T-cell (primary cell): ENCODE measurements at regions not wholly inside any gene's neighbourhood (a gene's known extent, or its start where the extent isn't known, plus 50 kb on each side); places are given as distances from the start of the nearest gene placed in this dataset.

ENCODE experiments used
- ATAC-seq, 4 experiments: fragments of 200-7000 bp in 3 of 4; fragments of 150-1000 bp in 1 of 4; cut with Tn5 transposase; replicated peaks in 1 of 4; 1 replicate in 3 of 4; 2 replicates in 1 of 4; pipeline ENCODE4 v1.10.0; 2021; ENCODE audit warnings: moderate library complexity in 3 of 4, mild to moderate bottlenecking in 2 of 4, moderate number of reproducible peaks in 1 of 4
- CTCF ChIA-PET, 2 donors: fragments of 300-600 bp; sonication (Branson Sonifier 250); formaldehyde crosslinking; loops; one replicate each; lab custom pipeline; 2022; ENCODE audit warnings: antibody characterized with exemption in 2 of 2; lab: Charles Lee
- POLR2A ChIA-PET, 2 donors: fragments of 300-600 bp; sonication (Branson Sonifier 250); formaldehyde crosslinking; loops; one replicate each; lab custom pipeline; 2022; ENCODE audit warnings: antibody characterized with exemption in 2 of 2; lab: Charles Lee
- DNase-seq, 35 experiments: peaks; one replicate each; pipeline versions ENCODE4 v3.0.0 to v3.0.0-alpha.2; 2013 to 2023
- H3K27ac ChIP-seq: one replicate; pipeline ENCODE4 v1.5.1; 2013; ENCODE audit warnings: low read length
- H3K27me3 ChIP-seq, 2 experiments: replicated peaks in 1 of 2; 1 replicate in 1 of 2; 2 replicates in 1 of 2; pipeline versions ENCODE4 v1.6.1 to v1.7.0; 2013; ENCODE audit warnings: low read length in 1 of 2, mixed read lengths in 1 of 2; ENCODE audit not compliant: control insufficient read depth in 2 of 2, insufficient read depth in 2 of 2; ENCODE audit errors: extremely low read depth in 1 of 2
- H3K36me3 ChIP-seq, 2 donors: 1 replicate in 1 of 2; 2 replicates in 1 of 2; pipeline versions ENCODE4 v1.6.1 to v1.7.0; 2013; ENCODE audit warnings: low read length in 1 of 2; ENCODE audit not compliant: control insufficient read depth in 2 of 2, insufficient read depth in 1 of 2; ENCODE audit errors: extremely low read depth in 1 of 2
- H3K4me1 ChIP-seq, 2 experiments: 1 replicate in 1 of 2; 2 replicates in 1 of 2; pipeline versions ENCODE4 v1.6.1 to v1.7.0; 2013; ENCODE audit warnings: low read length in 2 of 2, mixed read lengths in 1 of 2; ENCODE audit not compliant: insufficient read depth in 2 of 2, control insufficient read depth in 1 of 2; ENCODE audit errors: extremely low read depth in 1 of 2
- H3K4me3 ChIP-seq, 2 donors: 1 replicate in 1 of 2; 2 replicates in 1 of 2; pipeline versions ENCODE4 v1.5.1 to v1.7.0; 2013; ENCODE audit warnings: mild to moderate bottlenecking in 2 of 2, low read length in 1 of 2, moderate library complexity in 1 of 2; ENCODE audit not compliant: control insufficient read depth in 1 of 2; ENCODE audit errors: extremely low read depth in 1 of 2
- H3K9me3 ChIP-seq: 2 replicates; pipeline ENCODE4 v1.7.0; 2013
- H3K27ac Mint-ChIP-seq, 2 donors: one replicate each; pipeline ENCODE4 v1.8.0; 2020 to 2021; ENCODE audit warnings: mild to moderate bottlenecking in 2 of 2, mixed read lengths in 2 of 2
- H3K27me3 Mint-ChIP-seq, 2 donors: one replicate each; pipeline ENCODE4 v1.8.0; 2021 to 2022; ENCODE audit warnings: mixed read lengths in 2 of 2
- H3K36me3 Mint-ChIP-seq: one replicate; pipeline ENCODE4 v1.8.0; 2021; ENCODE audit warnings: mixed read lengths
- H3K4me1 Mint-ChIP-seq, 3 donors: one replicate each; pipeline ENCODE4 v1.8.0; 2020 to 2022; ENCODE audit warnings: mixed read lengths in 3 of 3, mild to moderate bottlenecking in 1 of 3
- H3K4me3 Mint-ChIP-seq, 3 donors: one replicate each; pipeline ENCODE4 v1.8.0; 2020 to 2022; ENCODE audit warnings: mild to moderate bottlenecking in 3 of 3, mixed read lengths in 3 of 3, moderate library complexity in 3 of 3
- H3K9me3 Mint-ChIP-seq, 3 donors: one replicate each; pipeline ENCODE4 v1.8.0; 2020 to 2022; ENCODE audit warnings: mixed read lengths in 3 of 3
- WGBS: methylation state at CpG from one replicate; pipeline ENCODE4 v1.1.5; 2013; ENCODE audit warnings: missing lambda C conversion rate; ENCODE audit not compliant: insufficient coverage; 5-methylcytosine and 5-hydroxymethylcytosine counted together

DNA sequence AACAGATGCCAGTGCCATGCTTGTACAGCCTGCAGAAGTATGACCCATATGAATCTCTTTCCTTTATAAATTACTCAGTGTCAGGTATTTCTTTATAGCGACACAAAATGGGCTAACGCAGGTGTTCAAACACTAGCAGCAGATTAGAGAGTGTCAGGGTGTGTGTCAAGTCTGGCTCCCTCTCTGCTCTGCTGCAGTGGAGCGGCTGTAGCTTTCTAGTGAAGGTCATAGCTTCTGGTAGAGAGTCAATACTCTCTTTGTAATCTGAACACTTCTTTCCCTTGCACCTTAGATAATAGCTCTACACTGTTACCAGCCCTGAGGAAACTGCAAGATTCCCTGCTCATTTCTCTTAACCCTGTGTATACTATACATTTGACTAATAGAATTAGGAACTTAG lies 483.2 kb upstream of the TGFBR2 start:
- H3K9me3 Mint-ChIP-seq, result peaks cover 0 to 2% (median 0%) of the 10 kb centered on the region in 3 donors
- CTCF ChIA-PET, result no interaction called here
- DNase-seq, result no peak

DNA sequence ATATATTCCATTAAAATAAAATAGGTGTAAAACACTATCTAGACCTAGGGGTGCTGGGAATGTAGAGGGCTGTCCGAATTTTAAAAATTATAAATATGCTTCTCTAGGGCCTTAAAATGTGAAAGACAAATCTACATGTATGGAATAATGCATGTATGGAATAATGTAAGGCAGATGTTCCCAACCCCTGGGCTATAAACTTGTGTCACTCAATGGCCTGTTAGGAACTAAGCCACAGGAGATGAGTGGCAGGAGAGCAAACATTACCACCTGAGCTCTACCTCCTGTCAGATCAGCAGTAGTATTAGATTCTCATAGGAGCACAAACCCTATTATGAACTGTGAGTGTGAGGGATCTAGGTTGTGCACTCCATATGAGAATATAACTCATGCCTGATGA lies 482.6 kb upstream of the TGFBR2 start:
- H3K4me1 ChIP-seq, result no peaks in the 10 kb centered on the region
- no peaks in the 10 kb centered on the region for H3K36me3 ChIP-seq
- H3K27me3 ChIP-seq, result no peaks in the 10 kb centered on the region
- H3K36me3 Mint-ChIP-seq, result no peaks in the 10 kb centered on the region
- H3K9me3 ChIP-seq, result no peaks in the 10 kb centered on the region
- H3K27ac Mint-ChIP-seq, result no peak overlapping the region
- ChIA-PET CTCF (no interaction called here), POLR2A (interaction anchor here in 1 of 2 donors (0.5 kb wide), 1 partner anchor 82 kb away, joined by 3 read pairs; no protein-coding TSS in a partner anchor)
- ATAC-seq (no peak), DNase-seq (no peak)
- peaks cover 0 to 2% (median 0%) of the 10 kb centered on the region in 3 donors for H3K9me3 Mint-ChIP-seq
- no CpG with 5 or more reads among the region's 1 CpG for whole genome bisulfite sequencing
- H3K4me1 Mint-ChIP-seq, result no peaks in the 10 kb centered on the region
- no peak overlapping the region for H3K4me3 ChIP-seq
- H3K4me3 Mint-ChIP-seq, result no peak overlapping the region
- no peak overlapping the region for H3K27ac ChIP-seq
- H3K27me3 Mint-ChIP-seq, result peaks cover 0 to 3% of the 10 kb centered on the region in 2 donors

More for the DNA sequence above, 483.2 kb upstream of the TGFBR2 start:
- no CpG with 5 or more reads among the region's 3 CpGs for WGBS
- no peaks in the 10 kb centered on the region for H3K27me3 ChIP-seq
- Mint-ChIP-seq H3K36me3 (no peaks in the 10 kb centered on the region), H3K27ac (no peak overlapping the region), H3K4me1 (no peaks in the 10 kb centered on the region), H3K27me3 (peaks cover 0 to 3% of the 10 kb centered on the region in 2 donors), H3K4me3 (no peak overlapping the region)
- H3K36me3 ChIP-seq, result no peaks in the 10 kb centered on the region
- H3K4me3 ChIP-seq, result no peak overlapping the region
- no peaks in the 10 kb centered on the region for H3K9me3 ChIP-seq
- POLR2A ChIA-PET, result no interaction called here
- H3K27ac ChIP-seq, result no peak overlapping the region
- H3K4me1 ChIP-seq, result no peaks in the 10 kb centered on the region
- ATAC-seq, result no peak

DNA sequence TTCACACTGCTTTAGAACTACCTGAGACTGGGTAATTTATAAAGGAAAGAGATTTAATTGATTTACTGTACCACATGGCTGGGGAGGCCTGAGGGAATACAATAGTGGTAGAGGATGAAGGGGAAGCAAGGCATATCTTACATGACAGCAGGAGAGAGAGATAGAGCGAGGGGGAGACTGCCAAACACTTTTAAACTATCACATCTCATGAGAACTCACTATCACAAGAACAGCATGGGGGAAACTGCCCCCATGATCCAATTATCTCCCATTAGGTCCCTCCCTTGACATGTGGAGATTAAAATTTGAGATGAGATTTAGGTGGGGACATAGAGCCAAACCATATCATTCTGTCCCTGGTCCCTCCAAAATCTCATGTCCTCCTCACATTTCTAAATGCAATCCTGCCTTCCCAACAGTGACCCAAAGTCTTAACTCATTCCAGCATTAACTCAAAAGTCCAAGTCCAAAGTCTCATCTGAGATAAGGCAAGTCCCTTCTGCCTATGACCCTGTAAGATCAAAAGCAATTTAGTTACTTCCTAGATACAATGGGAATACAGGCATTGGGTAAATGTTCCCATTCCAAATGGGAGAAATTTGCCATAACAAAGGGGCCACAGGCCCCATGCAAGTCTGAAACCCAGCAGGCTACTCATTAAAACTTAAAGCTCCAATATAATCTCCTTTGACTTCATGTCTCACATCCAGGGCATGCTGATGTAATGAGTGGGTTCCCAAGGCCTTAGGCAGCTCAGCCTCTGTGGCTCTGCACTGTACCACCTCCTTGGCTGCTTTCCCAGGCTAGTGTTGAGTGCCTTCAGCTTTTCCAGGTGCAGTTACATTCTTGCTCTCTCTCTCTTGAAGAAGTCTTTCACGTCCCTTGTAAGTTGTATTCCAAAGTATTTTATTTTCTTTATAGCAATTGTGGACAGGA lies 481.7 kb upstream of the TGFBR2 start:
- no peak overlapping the region for H3K27ac Mint-ChIP-seq
- H3K27me3 Mint-ChIP-seq, result no peaks in the 10 kb centered on the region
- H3K36me3 Mint-ChIP-seq, result no peaks in the 10 kb centered on the region
- no peaks in the 10 kb centered on the region for H3K27me3 ChIP-seq
- H3K4me1 Mint-ChIP-seq, result no peaks in the 10 kb centered on the region
- H3K27ac ChIP-seq, result no peak overlapping the region
- H3K36me3 ChIP-seq, result no peaks in the 10 kb centered on the region
- ATAC-seq (no peak), DNase-seq (no peak)
- H3K4me3 Mint-ChIP-seq, result no peak overlapping the region
- H3K9me3 Mint-ChIP-seq, result peaks cover 0 to 2% (median 0%) of the 10 kb centered on the region in 3 donors
- ChIA-PET POLR2A (no interaction called here), CTCF (no interaction called here)
- no peak overlapping the region for H3K4me3 ChIP-seq
- no peaks in the 10 kb centered on the region for H3K9me3 ChIP-seq
- no peaks in the 10 kb centered on the region for H3K4me1 ChIP-seq
- WGBS, result no CpG with 5 or more reads among the region's 2 CpGs

DNA sequence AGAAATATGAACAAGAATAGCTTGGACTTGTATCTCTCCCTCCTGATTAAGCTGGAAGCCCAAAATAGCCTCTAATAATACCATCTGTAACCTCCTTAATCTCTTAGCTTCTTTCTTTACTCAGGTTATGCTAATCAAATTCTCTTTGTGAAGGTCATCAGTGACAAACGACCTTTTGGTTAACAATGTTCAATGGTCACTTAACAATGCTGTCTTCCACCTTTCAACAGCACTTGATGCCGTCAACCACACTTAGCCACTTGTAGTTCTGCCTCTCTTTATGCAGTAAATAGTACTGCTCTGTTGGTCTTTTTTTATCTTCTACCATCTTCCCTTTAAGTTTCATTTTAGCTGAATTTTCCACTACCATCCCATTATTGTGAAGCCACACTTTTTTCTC lies 476.6 kb upstream of the TGFBR2 start:
- 53% methylated on average over 2 of the region's 2 CpGs for WGBS
- no peaks in the 10 kb centered on the region for H3K9me3 ChIP-seq
- H3K4me1 Mint-ChIP-seq, result peaks cover 0 to 4% (median 0%) of the 10 kb centered on the region in 3 donors
- ATAC-seq (no peak), DNase-seq (no peak)
- H3K4me3 Mint-ChIP-seq, result no peak overlapping the region
- CTCF ChIA-PET, result no interaction called here
- POLR2A ChIA-PET, result interaction anchor here in 1 of 2 donors (0.6 kb wide), 1 partner anchor 190 kb away, joined by 3 read pairs; no protein-coding TSS in a partner anchor
- no peaks in the 10 kb centered on the region for H3K36me3 Mint-ChIP-seq
- H3K4me3 ChIP-seq, result no peak overlapping the region
- no peak overlapping the region for H3K27ac Mint-ChIP-seq
- no peak overlapping the region for H3K27ac ChIP-seq
- H3K9me3 Mint-ChIP-seq, result peaks cover 0 to 2% (median 0%) of the 10 kb centered on the region in 3 donors
- no peaks in the 10 kb centered on the region for H3K36me3 ChIP-seq
- no peaks in the 10 kb centered on the region for H3K27me3 Mint-ChIP-seq
- no peaks in the 10 kb centered on the region for H3K4me1 ChIP-seq
- H3K27me3 ChIP-seq, result no peaks in the 10 kb centered on the region

DNA sequence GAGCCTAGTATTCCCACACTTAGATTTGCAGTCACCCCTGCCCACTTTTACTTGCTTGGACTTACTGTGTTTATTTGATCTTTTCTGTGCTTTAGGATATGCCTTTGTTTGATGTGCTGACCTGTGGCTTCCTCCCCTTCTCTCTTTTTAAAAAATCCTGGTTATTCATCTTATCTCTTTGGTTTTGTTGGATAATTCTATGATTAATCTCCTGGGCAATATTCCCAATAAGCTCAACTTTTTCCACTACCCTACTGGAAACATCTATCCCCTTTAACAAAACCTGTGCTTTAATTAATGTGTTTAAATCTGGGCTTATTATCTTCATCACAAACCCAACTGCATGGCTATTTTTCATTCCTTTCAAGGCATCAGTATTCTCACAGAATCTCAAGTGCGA lies 476.0 kb upstream of the TGFBR2 start:
- H3K9me3 ChIP-seq, result no peaks in the 10 kb centered on the region
- H3K27me3 Mint-ChIP-seq, result peaks cover 3% of the 10 kb centered on the region in 2 donors
- no peak overlapping the region for H3K4me3 ChIP-seq
- ChIA-PET POLR2A (interaction anchor here in 1 of 2 donors (0.6 kb wide), 1 partner anchor 189 kb away, joined by 3 read pairs; no protein-coding TSS in a partner anchor), CTCF (no interaction called here)
- peaks cover 0 to 3% (median 2%) of the 10 kb centered on the region in 3 donors for H3K9me3 Mint-ChIP-seq
- no peak overlapping the region for H3K4me3 Mint-ChIP-seq
- H3K27me3 ChIP-seq, result no peaks in the 10 kb centered on the region
- H3K4me1 Mint-ChIP-seq, result peaks cover 0 to 4% (median 0%) of the 10 kb centered on the region in 3 donors
- DNase-seq (no peak), ATAC-seq (no peak)
- H3K36me3 Mint-ChIP-seq, result no peaks in the 10 kb centered on the region
- no peaks in the 10 kb centered on the region for H3K36me3 ChIP-seq
- no peak overlapping the region for H3K27ac ChIP-seq
- H3K27ac Mint-ChIP-seq, result no peak overlapping the region
- H3K4me1 ChIP-seq, result no peaks in the 10 kb centered on the region
- WGBS, result 85% methylated on average over 1 of the region's 1 CpG

DNA sequence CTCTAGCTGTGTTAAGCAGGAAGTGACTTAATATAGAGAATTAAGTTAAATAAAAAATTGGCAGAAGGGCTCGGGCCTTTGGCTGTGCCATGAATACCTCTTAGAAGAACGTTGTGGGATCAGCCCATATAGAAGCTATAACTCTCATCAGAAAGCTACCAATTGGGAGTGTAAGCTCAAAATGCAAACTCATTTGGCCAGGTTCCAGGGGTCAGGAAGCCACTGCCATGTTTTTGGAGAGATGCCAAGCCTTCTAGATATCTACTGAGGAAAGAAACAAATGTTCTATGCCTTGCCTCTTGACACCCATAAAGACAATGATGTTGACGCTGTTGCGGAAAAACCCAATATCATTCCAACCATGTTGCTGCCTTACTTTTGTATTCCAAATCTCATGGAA lies 475.2 kb upstream of the TGFBR2 start:
- H3K9me3 Mint-ChIP-seq, result peaks cover 2 to 7% (median 4%) of the 10 kb centered on the region in 3 donors
- Histone ChIP-seq H3K27ac (no peak overlapping the region), H3K27me3 (no peaks in the 10 kb centered on the region), H3K9me3 (no peaks in the 10 kb centered on the region), H3K36me3 (no peaks in the 10 kb centered on the region), H3K4me1 (no peaks in the 10 kb centered on the region), H3K4me3 (no peak overlapping the region)
- no CpG with 5 or more reads among the region's 4 CpGs for WGBS
- H3K27ac Mint-ChIP-seq, result no peak overlapping the region
- ATAC-seq (no peak), DNase-seq (no peak)
- peaks cover 0 to 4% (median 0%) of the 10 kb centered on the region in 3 donors for H3K4me1 Mint-ChIP-seq
- no peak overlapping the region for H3K4me3 Mint-ChIP-seq
- ChIA-PET CTCF (no interaction called here), POLR2A (no interaction called here)
- no peaks in the 10 kb centered on the region for H3K36me3 Mint-ChIP-seq
- H3K27me3 Mint-ChIP-seq, result peaks cover 3% of the 10 kb centered on the region in 2 donors
